Heart left ventricle (tissue), 13 donors: ENCODE measurements at regions not wholly inside any gene's neighbourhood (a gene's known extent, or its start where the extent isn't known, plus 50 kb on each side); places are given as distances from the start of the nearest gene placed in this dataset.

Experiments
- POLR2A ChIP-seq, 2 donors: fragments of 450-650 bp; IDR thresholded peaks; one replicate each; pipeline ENCODE4 v1.6.1; 2017; ENCODE audit warnings: antibody characterized with exemption in 2 of 2, mild to moderate bottlenecking in 2 of 2, moderate library complexity in 2 of 2
- TF ChIP-seq, protein P1 (sequence below), 12 donors: fragments of 200-600 bp; sonication (generic) in 4 of 12; IDR thresholded peaks; one replicate each; pipeline versions ENCODE4 v1.5.0 to v1.8.0; 2018 to 2022; ENCODE audit warnings: antibody characterized with exemption in 12 of 12, mild to moderate bottlenecking in 5 of 12
- donor health status: ischemic (EF 13 %, LVEDD 7.1; RV severe dilation, severe dysfunction).
- donor health status: DM: no; HTN: yes; CAD: no.
- donor health status: DM: no; HTN: no; CAD: no.
- donor health status: ischemic (EF 25% LVEDD 6.9; RV normal size, moderate dysfunction).
- donor health status: ischemic (EF 25% LVEDD 5.7; RV mildly dilated, moderate dysfunction).
- donor health status: ischemic (EF 35%, LVEDD 5.7; RV mildly dilated, moderate dysfunction).
- donor health status: nonischemic (EF 11% LVEDD 7.7; RV severe dilation, severe dysfunction).
- donor health status: DM: yes; HTN: yes; CAD: no.
- donor health status: PGD.
- donor health status: ischemic (EF 29% LVEDD 5.4; RV normal size, mild dysfunction).
- donor health status: nonischemic (EF 23%, LVEDD 6.1; RV moderate dilation, normal function).

DNA sequence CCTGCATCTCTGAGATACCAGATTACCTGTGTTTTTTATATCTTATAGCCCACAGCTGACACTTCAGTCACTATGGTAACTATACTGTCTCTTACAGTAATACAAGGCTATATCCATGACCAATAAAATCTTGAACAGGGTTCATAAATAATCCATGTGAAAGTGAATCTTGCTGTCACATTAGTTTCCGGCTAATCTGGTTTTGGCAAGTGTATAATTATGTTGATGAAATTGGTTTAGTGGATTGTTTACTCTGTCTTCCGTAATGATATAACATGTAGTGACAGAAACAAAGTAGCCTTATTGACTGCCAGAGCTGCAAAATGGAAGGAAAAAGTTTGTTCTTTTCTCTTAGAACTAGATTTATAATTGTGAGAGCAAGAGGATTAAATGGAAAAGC lies 686.6 kb upstream of the PABPC4L start:
- TF ChIP-seq, protein P1, sequence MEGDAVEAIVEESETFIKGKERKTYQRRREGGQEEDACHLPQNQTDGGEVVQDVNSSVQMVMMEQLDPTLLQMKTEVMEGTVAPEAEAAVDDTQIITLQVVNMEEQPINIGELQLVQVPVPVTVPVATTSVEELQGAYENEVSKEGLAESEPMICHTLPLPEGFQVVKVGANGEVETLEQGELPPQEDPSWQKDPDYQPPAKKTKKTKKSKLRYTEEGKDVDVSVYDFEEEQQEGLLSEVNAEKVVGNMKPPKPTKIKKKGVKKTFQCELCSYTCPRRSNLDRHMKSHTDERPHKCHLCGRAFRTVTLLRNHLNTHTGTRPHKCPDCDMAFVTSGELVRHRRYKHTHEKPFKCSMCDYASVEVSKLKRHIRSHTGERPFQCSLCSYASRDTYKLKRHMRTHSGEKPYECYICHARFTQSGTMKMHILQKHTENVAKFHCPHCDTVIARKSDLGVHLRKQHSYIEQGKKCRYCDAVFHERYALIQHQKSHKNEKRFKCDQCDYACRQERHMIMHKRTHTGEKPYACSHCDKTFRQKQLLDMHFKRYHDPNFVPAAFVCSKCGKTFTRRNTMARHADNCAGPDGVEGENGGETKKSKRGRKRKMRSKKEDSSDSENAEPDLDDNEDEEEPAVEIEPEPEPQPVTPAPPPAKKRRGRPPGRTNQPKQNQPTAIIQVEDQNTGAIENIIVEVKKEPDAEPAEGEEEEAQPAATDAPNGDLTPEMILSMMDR (IDR thresholded peaks at IDR 0.05): no peak
- no peak for TF ChIP-seq POLR2A (IDR thresholded peaks at IDR 0.05)
